Ishikawa (cell line): ENCODE measurements at regions not wholly inside any gene's neighbourhood (a gene's known extent, or its start where the extent isn't known, plus 50 kb on each side); places are given as distances from the start of the nearest gene placed in this dataset.

Experiments
- CEBPB ChIP-seq: IDR thresholded peaks from 2 replicates; pipeline ENCODE4 v1.6.1; 2012
- CREB1 ChIP-seq: IDR thresholded peaks from 2 replicates; pipeline ENCODE4 v1.6.1; 2012; ENCODE audit warnings: low read depth
- EGR1 ChIP-seq: IDR thresholded peaks from 2 replicates; pipeline ENCODE4 v1.6.1; 2012
- EP300 ChIP-seq: IDR thresholded peaks from 2 replicates; pipeline ENCODE4 v1.6.1; 2012; ENCODE audit warnings: borderline replicate concordance
- MAX ChIP-seq: IDR thresholded peaks from 2 replicates; pipeline ENCODE4 v1.6.1; 2012
- RAD21 ChIP-seq: IDR thresholded peaks from 2 replicates; pipeline ENCODE4 v1.6.1; 2012; ENCODE audit warnings: low read depth
- TAF1 ChIP-seq: IDR thresholded peaks from 2 replicates; pipeline ENCODE4 v1.6.1; 2012; ENCODE audit warnings: low read depth, mild to moderate bottlenecking
- YY1 ChIP-seq: IDR thresholded peaks from 2 replicates; pipeline ENCODE4 v1.6.1; 2012; ENCODE audit warnings: low read depth
- TF ChIP-seq, protein P1 (sequence below): IDR thresholded peaks from 2 replicates; pipeline ENCODE4 v1.6.1; 2012; ENCODE audit warnings: low read depth, mild to moderate bottlenecking
- TF ChIP-seq, protein P2 (sequence below): IDR thresholded peaks from 2 replicates; pipeline ENCODE4 v1.6.1; 2012

- TF ChIP-seq EGR1 (no peak), RAD21 (no peak), CEBPB (no peak), CREB1 (no peak), YY1 (no peak), EP300 (no peak), MAX (no peak), TAF1 (no peak)
- TF ChIP-seq, protein P1, sequence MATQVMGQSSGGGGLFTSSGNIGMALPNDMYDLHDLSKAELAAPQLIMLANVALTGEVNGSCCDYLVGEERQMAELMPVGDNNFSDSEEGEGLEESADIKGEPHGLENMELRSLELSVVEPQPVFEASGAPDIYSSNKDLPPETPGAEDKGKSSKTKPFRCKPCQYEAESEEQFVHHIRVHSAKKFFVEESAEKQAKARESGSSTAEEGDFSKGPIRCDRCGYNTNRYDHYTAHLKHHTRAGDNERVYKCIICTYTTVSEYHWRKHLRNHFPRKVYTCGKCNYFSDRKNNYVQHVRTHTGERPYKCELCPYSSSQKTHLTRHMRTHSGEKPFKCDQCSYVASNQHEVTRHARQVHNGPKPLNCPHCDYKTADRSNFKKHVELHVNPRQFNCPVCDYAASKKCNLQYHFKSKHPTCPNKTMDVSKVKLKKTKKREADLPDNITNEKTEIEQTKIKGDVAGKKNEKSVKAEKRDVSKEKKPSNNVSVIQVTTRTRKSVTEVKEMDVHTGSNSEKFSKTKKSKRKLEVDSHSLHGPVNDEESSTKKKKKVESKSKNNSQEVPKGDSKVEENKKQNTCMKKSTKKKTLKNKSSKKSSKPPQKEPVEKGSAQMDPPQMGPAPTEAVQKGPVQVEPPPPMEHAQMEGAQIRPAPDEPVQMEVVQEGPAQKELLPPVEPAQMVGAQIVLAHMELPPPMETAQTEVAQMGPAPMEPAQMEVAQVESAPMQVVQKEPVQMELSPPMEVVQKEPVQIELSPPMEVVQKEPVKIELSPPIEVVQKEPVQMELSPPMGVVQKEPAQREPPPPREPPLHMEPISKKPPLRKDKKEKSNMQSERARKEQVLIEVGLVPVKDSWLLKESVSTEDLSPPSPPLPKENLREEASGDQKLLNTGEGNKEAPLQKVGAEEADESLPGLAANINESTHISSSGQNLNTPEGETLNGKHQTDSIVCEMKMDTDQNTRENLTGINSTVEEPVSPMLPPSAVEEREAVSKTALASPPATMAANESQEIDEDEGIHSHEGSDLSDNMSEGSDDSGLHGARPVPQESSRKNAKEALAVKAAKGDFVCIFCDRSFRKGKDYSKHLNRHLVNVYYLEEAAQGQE, result no peak
- TF ChIP-seq, protein P2, sequence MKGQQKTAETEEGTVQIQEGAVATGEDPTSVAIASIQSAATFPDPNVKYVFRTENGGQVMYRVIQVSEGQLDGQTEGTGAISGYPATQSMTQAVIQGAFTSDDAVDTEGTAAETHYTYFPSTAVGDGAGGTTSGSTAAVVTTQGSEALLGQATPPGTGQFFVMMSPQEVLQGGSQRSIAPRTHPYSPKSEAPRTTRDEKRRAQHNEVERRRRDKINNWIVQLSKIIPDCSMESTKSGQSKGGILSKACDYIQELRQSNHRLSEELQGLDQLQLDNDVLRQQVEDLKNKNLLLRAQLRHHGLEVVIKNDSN, result no peak
Observed at GRCh38 chr13:33606692-33607091, 211.3 kb upstream of the RFC3 start.
